ENCODE measurements at regions not wholly inside any gene's neighbourhood (a gene's known extent, or its start where the extent isn't known, plus 50 kb on each side); places are given as distances from the start of the nearest gene placed in this dataset.

- TF ChIP-seq, protein P1, sequence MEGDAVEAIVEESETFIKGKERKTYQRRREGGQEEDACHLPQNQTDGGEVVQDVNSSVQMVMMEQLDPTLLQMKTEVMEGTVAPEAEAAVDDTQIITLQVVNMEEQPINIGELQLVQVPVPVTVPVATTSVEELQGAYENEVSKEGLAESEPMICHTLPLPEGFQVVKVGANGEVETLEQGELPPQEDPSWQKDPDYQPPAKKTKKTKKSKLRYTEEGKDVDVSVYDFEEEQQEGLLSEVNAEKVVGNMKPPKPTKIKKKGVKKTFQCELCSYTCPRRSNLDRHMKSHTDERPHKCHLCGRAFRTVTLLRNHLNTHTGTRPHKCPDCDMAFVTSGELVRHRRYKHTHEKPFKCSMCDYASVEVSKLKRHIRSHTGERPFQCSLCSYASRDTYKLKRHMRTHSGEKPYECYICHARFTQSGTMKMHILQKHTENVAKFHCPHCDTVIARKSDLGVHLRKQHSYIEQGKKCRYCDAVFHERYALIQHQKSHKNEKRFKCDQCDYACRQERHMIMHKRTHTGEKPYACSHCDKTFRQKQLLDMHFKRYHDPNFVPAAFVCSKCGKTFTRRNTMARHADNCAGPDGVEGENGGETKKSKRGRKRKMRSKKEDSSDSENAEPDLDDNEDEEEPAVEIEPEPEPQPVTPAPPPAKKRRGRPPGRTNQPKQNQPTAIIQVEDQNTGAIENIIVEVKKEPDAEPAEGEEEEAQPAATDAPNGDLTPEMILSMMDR (IDR thresholded peaks at IDR 0.05; ENCODE audit: control insufficient read depth, insufficient read depth, low read depth, low read length, missing control alignments) = no peak
- no peak overlapping the region for H3K4me3 ChIP-seq (ENCODE audit: control insufficient read depth, low read depth, low read length)
- DNase-seq (ENCODE audit: low read depth) = no peak
Observed at GRCh38 chr3:56858331-56858730, 56.6 kb upstream of the ARHGEF3 start.

GRCh38 chr3:56857178-56857577, 55.4 kb upstream of the ARHGEF3 start:
- no peak for DNase-seq (ENCODE audit: low read depth)
- H3K4me3 ChIP-seq (ENCODE audit: control insufficient read depth, low read depth, low read length) = no peak overlapping the region
- TF ChIP-seq, protein P1 (IDR thresholded peaks at IDR 0.05; ENCODE audit: control insufficient read depth, insufficient read depth, low read depth, low read length, missing control alignments) = no peak

- no peak overlapping the region for H3K4me3 ChIP-seq (ENCODE audit: control insufficient read depth, low read depth, low read length)
- DNase-seq (ENCODE audit: low read depth) = no peak
- TF ChIP-seq, protein P1 (IDR thresholded peaks at IDR 0.05; ENCODE audit: control insufficient read depth, insufficient read depth, low read depth, low read length, missing control alignments) = no peak
Observed at GRCh38 chr3:56856752-56857151, 55.0 kb upstream of the ARHGEF3 start.

DNA sequence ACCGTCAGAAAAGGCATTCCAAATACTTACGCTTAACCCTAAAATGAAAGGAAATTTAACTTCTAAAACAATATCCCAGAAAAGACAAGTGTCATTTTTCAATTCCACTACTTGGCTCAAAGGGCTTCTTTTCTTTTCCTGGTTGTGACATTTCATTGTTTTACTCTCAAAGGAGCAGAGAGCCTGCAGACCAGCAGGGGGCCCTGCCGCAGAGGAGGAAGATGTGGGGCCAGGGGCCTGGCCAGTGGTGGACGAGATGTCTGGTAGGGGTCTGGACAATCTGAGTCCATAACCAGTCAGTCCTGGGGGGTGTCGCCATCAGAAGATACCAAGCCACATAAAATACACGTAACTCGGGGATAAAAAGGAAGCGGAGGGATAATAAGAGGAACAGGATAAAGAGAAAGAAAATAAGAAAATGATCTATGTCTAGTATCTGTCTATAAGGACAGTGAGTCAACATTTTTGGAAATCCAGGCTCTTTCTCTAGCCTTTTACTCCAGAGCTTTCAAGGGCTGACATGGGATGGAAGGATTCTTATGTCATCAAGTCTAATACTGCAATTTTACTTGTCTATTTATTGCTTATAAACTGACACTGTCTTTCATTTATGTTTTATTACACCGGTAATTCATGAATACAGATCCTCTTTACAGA, 54.2 kb upstream of the ARHGEF3 start:
- no peak overlapping the region for H3K4me3 ChIP-seq (ENCODE audit: control insufficient read depth, low read depth, low read length)
- TF ChIP-seq, protein P1 (IDR thresholded peaks at IDR 0.05; ENCODE audit: control insufficient read depth, insufficient read depth, low read depth, low read length, missing control alignments) = peak; percentile 55
- no peak for DNase-seq (ENCODE audit: low read depth)

DNA sequence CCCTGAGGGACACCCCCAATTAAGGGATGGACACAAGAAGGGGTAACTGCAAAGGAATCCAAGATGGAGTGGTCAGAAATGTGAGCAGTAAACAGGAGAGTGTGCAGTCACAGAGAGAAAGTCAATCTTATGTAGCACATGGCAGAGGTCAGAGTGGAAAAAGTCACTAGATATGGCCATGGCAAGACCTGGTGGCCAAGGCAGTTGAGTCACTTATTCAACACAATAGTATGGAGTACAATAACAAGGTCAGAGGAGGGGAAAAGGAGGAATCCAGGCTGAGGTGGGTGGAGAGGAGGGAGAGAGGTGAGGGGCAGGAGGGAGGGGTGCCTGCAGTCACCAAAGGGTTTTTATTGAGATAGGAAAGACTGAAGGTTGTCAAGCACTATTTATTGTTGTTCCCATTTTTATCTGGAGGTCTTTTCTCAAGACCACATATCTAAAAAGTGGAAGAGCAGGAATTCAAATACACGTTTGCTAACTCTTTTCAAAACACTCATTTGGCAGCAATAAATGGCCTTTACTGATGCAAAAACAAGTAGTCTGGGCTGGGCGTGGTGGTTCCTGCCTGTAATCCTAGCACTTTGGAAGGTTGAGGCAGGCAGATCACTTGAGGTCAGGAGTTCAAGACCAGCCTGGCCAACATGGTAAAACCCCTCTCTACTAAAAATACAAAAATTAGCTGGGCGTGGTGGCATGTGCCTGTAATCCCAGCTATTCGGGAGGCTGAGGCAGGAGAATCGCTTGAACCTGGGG, 53.3 kb upstream of the ARHGEF3 start:
- DNase-seq (ENCODE audit: low read depth) = no peak
- H3K4me3 ChIP-seq (ENCODE audit: control insufficient read depth, low read depth, low read length) = no peak overlapping the region
- TF ChIP-seq, protein P1 (IDR thresholded peaks at IDR 0.05; ENCODE audit: control insufficient read depth, insufficient read depth, low read depth, low read length, missing control alignments) = no peak

GRCh38 chr3:56851966-56852884, 50.5 kb upstream of the ARHGEF3 start:
- TF ChIP-seq, protein P1 (IDR thresholded peaks at IDR 0.05; ENCODE audit: control insufficient read depth, insufficient read depth, low read depth, low read length, missing control alignments) = no peak

More at GRCh38 chr3:56851966-56852884, 50.5 kb upstream of the ARHGEF3 start:
- no peak overlapping the region for H3K4me3 ChIP-seq (ENCODE audit: control insufficient read depth, low read depth, low read length)
- DNase-seq (ENCODE audit: low read depth) = peak; percentile 34

Data from AG09309 (cell line).